HG03432 (cell line): ENCODE measurements at regions not wholly inside any gene's neighbourhood (a gene's known extent, or its start where the extent isn't known, plus 50 kb on each side); places are given as distances from the start of the nearest gene placed in this dataset.

Source experiments
- ATAC-seq: cut with Tn5 transposase; IDR thresholded peaks from one replicate; pipeline ENCODE4 v1.9.1; 2021; ENCODE audit warnings: mild to moderate bottlenecking, moderate library complexity; ENCODE audit not compliant: unreplicated experiment

GRCh38 chr4:53697016-53697685 is 105.9 kb upstream of the LNX1 start:
- ATAC-seq, result no peak

- peak; percentile 91 for ATAC-seq
Observed at GRCh38 chr4:53695540-53696463, 104.5 kb upstream of the LNX1 start.

- ATAC-seq, result no peak
Observed at GRCh38 chr4:53694666-53695065, 103.4 kb upstream of the LNX1 start.

- no peak for ATAC-seq
Observed at GRCh38 chr4:53693909-53694308, 102.6 kb upstream of the LNX1 start.

GRCh38 chr4:53693408-53693807 is 102.1 kb upstream of the LNX1 start:
- ATAC-seq, result no peak

GRCh38 chr4:53688186-53688790 is 97.0 kb upstream of the LNX1 start:
- peak; percentile 92 for ATAC-seq

GRCh38 chr4:53686521-53686920 is 95.2 kb upstream of the LNX1 start:
- no peak for ATAC-seq

GRCh38 chr4:53684136-53685130 is 93.1 kb upstream of the LNX1 start:
- no peak for ATAC-seq

GRCh38 chr4:53682908-53683307 is 91.6 kb upstream of the LNX1 start:
- no peak for ATAC-seq

- ATAC-seq, result no peak
Observed at GRCh38 chr4:53682196-53682595, 90.9 kb upstream of the LNX1 start.

- ATAC-seq, result no peak
Observed at GRCh38 chr4:53680598-53680997, 89.3 kb upstream of the LNX1 start.

GRCh38 chr4:53680168-53680567 is 88.9 kb upstream of the LNX1 start:
- ATAC-seq, result no peak

- no peak for ATAC-seq
Observed at GRCh38 chr4:53676402-53676871, 85.2 kb upstream of the LNX1 start.

GRCh38 chr4:53674903-53675302 is 83.6 kb upstream of the LNX1 start:
- no peak for ATAC-seq

- no peak for ATAC-seq
Observed at GRCh38 chr4:53672873-53673272, 81.6 kb upstream of the LNX1 start.

- ATAC-seq, result no peak
Observed at GRCh38 chr4:53671757-53672156, 80.5 kb upstream of the LNX1 start.

- ATAC-seq, result no peak
Observed at GRCh38 chr4:53659737-53660136, 68.5 kb upstream of the LNX1 start.

- no peak for ATAC-seq
Observed at GRCh38 chr4:53659112-53659511, 67.8 kb upstream of the LNX1 start.

GRCh38 chr4:53658029-53658428 is 66.7 kb upstream of the LNX1 start:
- ATAC-seq, result no peak

GRCh38 chr4:53656421-53656981 is 65.2 kb upstream of the LNX1 start:
- no peak for ATAC-seq
